H1 (cell line): ENCODE measurements at regions not wholly inside any gene's neighbourhood (a gene's known extent, or its start where the extent isn't known, plus 50 kb on each side); places are given as distances from the start of the nearest gene placed in this dataset.
A peak's percentile ranks its signal among the peaks of the same experiment; 100 is the strongest.

Experiments
- CTCF ChIP-seq, 3 experiments: IDR thresholded peaks; 1 replicate in 2 of 3; 2 replicates in 1 of 3; pipeline versions ENCODE4 v1.5.1 to v1.6.1; 2011; ENCODE audit warnings: low read length in 3 of 3, mild to moderate bottlenecking in 3 of 3, inconsistent platforms in 2 of 3, low read depth in 1 of 3, moderate library complexity in 1 of 3; ENCODE audit not compliant: insufficient read depth in 1 of 3; ENCODE audit errors: control extremely low read depth in 1 of 3
- JUN ChIP-seq: IDR thresholded peaks from 2 replicates; pipeline ENCODE4 v1.6.1; 2011; ENCODE audit warnings: low read depth, mild to moderate bottlenecking, improper control_type of control experiment, low read length
- MAFK ChIP-seq: IDR thresholded peaks from 2 replicates; pipeline ENCODE4 v1.6.1; 2012; ENCODE audit warnings: low read depth, mild to moderate bottlenecking, improper control_type of control experiment, low read length
- POLR2A ChIP-seq, 2 experiments: IDR thresholded peaks; 1 replicate in 1 of 2; 2 replicates in 1 of 2; pipeline ENCODE4 v1.6.1; 2011; ENCODE audit warnings: low read depth in 2 of 2, low read length in 2 of 2, mild to moderate bottlenecking in 2 of 2; ENCODE audit errors: control extremely low read depth in 1 of 2
- POLR2AphosphoS5 ChIP-seq: IDR thresholded peaks from 2 replicates; pipeline ENCODE4 v1.6.1; 2011; ENCODE audit warnings: low read depth, low read length

GRCh38 chr14:57057803-57058202 is 210.9 kb downstream of the EXOC5 start:
- no peak for TF ChIP-seq POLR2A (IDR thresholded peaks at IDR 0.05; ENCODE audit: control extremely low read depth in 1 of 2, low read depth in 2 of 2, low read length in 2 of 2)
- TF ChIP-seq JUN: peak; percentile 25; the same call in 1 of the 2 replicates
- TF ChIP-seq MAFK: no peak
- no peak for TF ChIP-seq POLR2AphosphoS5
- no peak for TF ChIP-seq CTCF (IDR thresholded peaks at IDR 0.05; ENCODE audit: control extremely low read depth in 1 of 3, insufficient read depth in 1 of 3, low read depth in 1 of 3, low read length in 3 of 3)
